ENCODE measurements at regions not wholly inside any gene's neighbourhood (a gene's known extent, or its start where the extent isn't known, plus 50 kb on each side); places are given as distances from the start of the nearest gene placed in this dataset.

DNA sequence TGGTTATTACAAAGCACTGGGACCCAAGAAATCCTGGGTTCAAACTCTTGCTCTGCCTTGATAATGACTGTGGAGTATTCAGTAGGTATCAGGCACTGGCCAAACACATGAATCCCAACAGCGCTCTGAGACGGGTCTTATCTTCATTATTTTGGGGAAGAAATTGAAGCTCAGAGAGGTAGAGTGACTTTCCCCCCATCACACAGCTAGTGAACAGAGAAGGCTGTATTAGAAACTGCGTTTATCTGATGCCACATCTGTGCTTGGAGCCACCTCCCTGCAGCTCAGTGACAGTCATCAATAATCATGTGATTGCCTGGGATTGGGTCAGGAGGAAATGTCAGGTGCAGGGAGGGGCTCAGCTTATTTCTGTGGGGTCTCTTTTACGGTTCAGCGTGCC lies 225.4 kb upstream of the LHX5 start:
- no peak for DNase-seq (ENCODE audit: low read depth)
- H3K4me3 ChIP-seq (ENCODE audit: low read depth, low read length) = no peak overlapping the region

DNA sequence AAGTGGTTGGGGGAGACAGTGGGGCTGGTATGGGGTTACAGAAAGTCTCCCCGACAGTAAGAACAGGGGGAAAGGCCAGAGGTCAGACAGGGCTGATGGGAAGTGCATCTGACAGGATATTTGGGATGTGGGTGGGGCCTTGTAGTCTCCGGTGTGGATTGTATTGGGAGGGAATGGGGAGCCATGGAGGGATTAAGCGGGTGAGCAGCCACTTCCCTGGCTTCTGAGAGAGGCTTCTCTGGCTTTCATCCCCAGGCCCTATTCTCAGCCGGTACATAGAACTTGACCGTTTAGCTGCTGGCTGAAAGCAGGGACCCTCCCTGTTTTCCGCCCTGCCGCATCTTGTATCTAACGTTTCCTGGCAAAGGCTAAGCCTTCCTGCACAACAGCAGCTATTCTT lies 222.0 kb upstream of the LHX5 start:
- DNase-seq (ENCODE audit: low read depth) = no peak
- H3K4me3 ChIP-seq (ENCODE audit: low read depth, low read length) = no peak overlapping the region

DNA sequence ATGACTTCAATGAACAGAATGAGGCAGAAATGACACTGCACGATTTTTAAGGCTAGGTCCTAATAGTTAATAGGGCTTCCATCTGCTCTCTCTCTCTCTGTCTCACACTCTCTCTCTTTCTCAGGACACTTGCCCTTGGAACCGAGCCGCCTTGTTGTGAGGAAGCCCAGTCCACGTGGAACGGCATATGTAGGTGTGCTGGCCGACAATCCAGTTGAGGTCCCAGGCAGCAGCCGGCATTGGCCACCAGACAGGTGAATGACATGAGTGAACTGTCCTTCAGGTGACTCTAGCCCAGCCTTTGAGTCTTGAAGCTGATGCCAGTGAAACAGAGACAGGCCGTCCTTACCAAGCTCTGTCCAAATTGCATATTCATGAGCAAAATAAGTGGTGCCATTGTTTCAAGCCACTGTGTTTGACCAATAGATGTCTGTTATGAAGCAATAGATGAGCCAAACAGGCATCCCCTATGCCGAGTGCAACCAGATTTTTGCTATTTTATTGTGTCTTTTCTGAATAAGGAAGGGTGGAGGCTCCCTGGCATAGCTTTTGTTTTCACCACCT lies 217.5 kb upstream of the LHX5 start:
- H3K4me3 ChIP-seq (ENCODE audit: low read depth, low read length) = no peak overlapping the region
- no peak for DNase-seq (ENCODE audit: low read depth)

DNA sequence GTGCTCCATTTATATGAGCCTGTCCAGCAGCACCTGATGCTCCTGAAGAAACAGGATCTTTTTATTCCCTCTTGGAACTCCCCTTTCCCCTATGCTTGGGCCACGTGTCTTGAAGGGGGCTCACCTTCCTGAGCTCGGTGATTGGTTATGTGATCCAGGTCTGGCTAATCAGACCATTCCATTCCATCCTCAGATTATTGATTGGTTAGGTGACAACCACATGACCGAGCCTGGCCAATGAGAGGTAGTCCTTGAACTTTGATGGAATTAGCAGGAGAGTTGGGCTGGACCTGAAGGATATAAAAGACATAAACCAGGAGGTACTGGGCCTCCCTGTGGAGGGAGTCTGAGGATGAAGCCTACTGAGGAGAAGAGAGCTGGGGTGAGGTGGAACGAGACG lies 216.6 kb upstream of the LHX5 start:
- H3K4me3 ChIP-seq (ENCODE audit: low read depth, low read length) = no peak overlapping the region
- DNase-seq (ENCODE audit: low read depth) = no peak

DNA sequence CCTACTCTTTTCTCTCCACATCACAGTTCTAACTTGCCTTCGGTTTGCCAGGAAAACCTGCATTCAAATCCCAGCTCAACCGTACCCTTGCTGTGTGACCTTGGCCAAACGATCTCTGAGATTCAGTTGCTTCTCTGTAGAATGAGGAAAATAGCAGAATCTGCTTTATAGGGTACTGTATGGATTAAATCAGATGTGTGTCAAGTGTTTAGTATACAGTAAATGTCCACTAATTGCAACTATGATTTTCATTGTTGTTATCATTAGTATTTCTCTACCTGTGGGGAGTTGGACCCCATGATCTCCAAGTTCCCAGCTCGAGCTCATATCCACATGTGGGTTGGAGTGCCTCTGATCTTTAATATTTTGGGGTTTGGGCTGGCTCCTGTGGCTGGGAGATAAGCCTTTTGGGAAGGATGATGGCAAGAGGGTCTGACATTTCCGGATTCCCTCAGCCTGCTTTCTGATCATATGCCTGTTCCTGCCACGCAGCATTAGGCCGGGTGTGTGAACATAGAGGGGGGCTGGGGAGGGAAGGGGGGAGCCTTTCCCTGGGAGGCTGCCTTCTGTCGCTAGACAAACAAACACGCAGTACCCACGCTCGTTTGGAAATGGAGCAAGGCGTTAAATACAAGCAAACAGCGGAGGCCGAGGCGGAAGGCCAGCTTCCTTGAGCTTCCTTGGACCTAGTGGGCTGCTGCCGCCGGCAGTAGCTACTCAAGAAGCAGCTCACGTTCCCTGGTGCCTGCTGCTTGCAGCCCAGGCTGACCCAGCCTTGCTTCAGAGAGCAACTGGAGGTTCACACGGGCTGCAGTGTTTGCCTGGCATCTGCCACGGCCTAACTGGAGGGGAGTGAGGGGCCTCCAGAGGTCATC lies 213.5 kb upstream of the LHX5 start:
- H3K4me3 ChIP-seq (ENCODE audit: low read depth, low read length) = no peak overlapping the region
- DNase-seq (ENCODE audit: low read depth) = no peak

DNA sequence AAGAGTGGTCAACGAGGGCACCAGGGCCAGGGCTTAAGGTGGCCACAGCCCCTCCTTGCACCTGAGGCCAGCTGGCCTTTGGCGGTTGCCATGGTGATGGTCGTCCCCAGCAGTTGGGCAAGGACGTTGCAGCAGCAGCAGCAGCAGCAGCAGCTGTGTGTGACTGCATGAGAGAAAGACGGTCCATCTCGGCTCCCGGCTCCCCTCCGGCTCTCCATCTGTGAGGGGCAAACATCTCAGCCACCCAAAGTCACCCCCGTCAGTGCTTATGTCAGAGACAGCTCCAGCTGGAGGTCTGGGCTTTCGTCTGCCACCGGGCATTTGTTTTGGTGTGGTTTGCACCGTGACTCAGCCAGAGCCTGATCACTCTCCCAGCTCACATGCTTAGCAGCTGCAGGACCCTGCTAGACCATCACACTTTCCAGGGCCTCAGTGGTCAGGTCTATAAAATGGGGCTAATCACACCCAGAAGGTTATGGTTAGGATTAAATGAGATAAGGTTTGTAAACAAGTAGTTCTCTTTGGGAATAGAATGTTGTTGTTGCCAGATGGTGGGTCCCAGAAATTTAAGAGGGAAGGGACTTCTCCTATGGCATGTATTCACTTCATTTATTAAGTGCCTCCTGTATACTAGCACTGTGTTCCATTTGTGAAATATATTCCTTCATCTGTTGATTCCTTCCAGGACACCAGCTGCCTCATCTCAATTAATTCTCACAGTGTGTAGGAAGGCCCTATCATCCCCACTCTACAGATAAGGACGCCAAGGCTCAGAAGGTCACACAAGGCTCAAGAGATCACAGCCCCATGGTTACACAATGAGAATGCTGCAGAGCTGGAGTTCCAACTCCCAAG lies 212.6 kb upstream of the LHX5 start:
- H3K4me3 ChIP-seq (ENCODE audit: low read depth, low read length) = no peak overlapping the region
- no peak for DNase-seq (ENCODE audit: low read depth)

DNA sequence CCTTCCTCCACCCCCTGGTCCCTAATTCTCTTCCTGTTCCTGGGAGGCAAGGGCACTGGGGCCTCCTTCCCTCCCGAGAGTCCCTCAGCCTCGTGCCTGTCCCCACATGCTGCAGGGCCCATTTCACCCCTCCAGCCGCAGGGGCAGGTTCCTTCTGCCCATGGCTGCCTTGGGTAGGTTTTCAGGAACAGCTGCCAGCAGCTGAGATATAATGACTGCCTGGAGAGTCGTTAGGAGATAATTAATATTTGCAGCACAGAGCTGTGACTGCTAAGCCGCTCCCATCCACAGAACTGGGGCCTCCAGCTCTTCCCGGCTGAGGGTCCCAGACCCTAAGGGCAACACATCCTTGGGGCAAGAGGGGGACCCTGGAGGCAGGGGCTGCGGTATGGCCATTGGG lies 211.9 kb upstream of the LHX5 start:
- DNase-seq (ENCODE audit: low read depth) = no peak
- H3K4me3 ChIP-seq (ENCODE audit: low read depth, low read length) = no peak overlapping the region

DNA sequence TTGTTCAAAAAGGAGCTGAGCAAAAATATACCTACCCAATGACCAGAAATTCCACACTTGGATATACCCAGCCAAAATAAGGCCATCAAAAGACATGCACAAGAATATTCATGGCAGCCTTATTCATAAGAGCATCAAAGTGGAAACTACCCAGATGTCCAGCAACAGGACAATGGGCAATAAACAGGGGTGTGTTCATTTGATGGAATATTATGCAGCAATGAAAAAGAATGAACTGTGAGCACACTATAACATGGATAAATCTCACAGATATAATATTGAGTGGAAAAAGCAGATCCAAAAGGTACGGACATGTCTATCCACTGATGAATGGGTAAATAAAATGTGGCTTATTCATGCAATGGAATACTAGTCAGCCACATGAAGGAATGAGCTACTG lies 209.2 kb upstream of the LHX5 start:
- no peak for DNase-seq (ENCODE audit: low read depth)
- no peak overlapping the region for H3K4me3 ChIP-seq (ENCODE audit: low read depth, low read length)

DNA sequence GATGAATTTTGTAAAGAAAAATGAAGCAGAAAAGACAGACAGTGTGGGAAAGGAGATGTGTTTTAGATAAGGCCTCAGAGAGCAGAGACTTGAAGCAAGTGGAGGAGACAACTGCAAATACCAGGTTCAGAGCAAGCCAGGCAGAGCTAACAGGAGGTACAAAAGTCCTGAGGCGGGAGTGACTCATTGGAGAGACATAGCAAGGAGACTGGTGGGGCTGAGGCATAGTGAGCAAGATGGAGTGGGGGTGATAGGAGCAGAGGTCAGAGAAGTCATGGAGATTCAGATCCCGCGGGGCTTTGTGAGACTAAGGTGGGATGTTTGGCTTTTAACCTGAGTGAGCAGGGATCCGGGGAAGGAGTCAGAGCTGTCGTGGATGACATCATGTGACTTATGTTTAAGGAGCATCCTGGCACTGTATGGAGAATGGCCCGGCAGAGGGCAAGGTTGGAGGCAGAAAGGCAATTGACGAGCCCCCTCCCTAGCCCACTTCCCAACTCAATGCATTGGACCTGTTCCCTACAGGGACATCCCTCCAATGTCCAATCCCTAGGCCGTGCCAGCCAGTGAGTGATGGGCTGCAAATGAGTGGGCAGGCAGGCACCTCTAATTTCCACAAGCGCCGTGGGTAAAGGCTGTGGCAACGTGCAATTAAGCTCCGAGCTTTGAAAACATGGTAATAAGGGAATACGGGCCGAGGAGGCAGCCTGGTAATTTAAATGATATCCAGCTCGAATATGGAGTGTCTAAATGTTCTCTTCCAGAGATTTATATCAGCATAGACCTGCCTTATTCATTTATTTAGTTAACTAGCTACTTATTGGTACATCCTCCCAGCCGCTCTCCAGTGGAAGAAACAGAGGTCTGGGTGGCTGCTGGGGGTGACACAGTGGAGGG lies 206.8 kb upstream of the LHX5 start:
- no peak overlapping the region for H3K4me3 ChIP-seq (ENCODE audit: low read depth, low read length)
- DNase-seq (ENCODE audit: low read depth) = no peak

DNA sequence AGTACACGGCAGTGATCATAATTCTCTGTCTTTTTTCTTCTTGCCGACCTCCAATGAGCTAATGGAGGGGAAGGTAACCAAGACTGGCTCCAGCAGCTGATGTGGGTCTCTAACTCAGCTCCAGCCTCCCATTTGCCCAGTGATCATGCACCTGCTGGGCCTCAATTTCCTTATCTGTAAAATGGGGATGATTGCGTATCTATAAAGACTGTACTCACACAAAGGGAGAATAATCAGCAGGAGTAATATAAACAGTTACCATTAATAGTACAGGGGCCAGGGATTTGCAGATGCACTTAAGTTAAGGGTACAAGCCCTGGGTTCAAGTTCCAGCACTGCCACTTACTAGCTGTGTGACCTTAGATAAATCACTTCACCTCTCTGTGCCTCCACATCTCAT lies 204.9 kb upstream of the LHX5 start:
- DNase-seq (ENCODE audit: low read depth) = no peak
- H3K4me3 ChIP-seq (ENCODE audit: low read depth, low read length) = no peak overlapping the region

DNA sequence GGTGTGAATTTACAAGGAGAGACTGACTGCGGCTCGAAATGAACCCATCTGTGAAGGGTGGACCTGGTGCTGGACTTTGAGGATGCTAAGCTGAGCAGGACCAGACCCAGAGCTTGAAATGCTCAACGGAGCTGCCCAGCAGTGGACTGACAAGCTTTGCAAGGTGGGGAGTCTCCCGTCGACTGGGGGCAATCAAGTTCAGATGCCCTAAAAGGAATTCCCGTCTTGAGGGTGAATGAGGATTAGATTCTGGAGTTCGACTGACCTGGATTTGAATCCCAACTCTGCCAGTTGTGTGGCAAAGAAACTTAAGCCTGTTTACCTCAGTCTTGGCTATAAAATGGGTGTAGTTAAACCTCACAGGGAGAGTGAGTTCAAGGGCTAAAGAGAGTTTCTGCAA lies 204.4 kb upstream of the LHX5 start:
- DNase-seq (ENCODE audit: low read depth) = no peak
- no peak overlapping the region for H3K4me3 ChIP-seq (ENCODE audit: low read depth, low read length)

DNA sequence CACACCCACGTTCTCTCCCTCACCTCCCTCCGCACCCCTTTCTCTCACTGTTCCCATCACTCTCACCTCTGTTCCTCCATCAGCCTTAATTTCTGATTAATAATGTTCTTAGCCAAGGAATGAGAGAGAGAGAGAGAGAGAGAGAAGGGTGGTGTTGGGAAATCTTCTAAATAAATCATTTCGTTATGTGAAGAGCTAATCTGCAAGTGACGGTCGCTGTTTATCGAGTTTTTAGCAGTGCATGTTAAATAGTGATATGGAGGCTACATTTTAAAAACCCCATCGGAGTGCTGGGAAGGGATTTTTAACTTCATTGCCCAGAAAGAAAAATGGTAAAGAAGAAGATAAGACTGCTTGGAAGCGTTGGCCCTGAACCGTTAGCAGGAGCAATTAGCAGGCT lies 203.3 kb upstream of the LHX5 start:
- DNase-seq (ENCODE audit: low read depth) = no peak
- H3K4me3 ChIP-seq (ENCODE audit: low read depth, low read length) = no peak overlapping the region

DNA sequence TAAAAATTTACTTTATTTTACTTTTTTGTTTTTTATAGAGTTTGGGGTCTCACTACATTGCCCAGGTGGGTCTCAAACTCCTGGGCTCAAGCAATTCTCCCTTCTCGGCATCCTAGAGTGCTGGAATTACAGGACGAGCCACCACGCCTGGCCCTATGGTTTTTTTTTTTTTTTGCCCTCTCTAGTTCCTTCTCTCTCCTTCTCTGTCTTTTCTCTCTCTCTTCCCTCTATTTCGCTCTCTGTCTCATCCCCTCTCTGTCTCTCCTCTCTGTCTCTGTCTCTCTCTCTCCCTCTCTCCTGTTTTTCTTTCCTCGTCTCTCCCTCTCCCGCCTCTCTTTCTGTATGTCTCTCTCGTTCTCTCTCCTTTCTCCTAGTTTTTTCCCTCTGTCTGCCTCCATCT lies 202.6 kb upstream of the LHX5 start:
- no peak overlapping the region for H3K4me3 ChIP-seq (ENCODE audit: low read depth, low read length)
- no peak for DNase-seq (ENCODE audit: low read depth)

DNA sequence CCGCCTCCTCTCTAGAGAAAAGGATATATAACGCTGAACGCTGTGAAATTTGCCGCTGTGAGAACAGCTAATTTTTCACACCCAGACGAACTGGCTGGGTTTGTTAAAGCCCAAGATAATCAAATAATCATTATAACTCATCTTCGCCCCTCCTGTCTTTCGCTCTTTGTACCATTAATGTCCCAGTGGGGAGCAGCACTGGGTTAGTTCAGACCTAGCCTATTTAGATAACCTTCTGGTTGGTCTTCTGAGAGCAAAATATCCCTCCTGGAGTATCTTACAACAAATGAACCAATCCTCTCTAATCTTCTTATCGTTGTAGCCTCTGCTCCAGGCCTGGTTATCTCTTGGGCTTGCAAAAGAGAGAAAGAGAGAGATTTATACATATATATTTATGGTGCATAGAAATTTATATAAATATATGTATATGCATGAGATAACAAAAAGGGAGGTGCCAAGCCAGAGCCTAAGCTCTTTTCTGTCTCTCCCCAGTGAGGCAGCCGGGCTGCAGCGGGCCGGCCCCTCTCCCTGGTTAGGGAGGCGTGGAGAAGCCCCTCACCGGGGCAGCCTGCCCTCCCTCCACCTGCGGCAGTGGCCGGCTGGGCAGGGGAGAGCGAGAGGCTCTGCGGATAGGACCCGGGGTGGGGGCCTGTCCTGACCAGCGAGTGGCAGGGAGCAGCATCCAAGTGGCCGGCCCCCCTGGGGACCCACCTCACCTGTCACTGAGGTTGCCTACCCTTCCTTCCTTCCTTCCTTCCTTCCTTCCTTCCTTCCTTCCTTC lies 202.0 kb upstream of the LHX5 start:
- H3K4me3 ChIP-seq (ENCODE audit: low read depth, low read length) = no peak overlapping the region
- DNase-seq (ENCODE audit: low read depth) = no peak

DNA sequence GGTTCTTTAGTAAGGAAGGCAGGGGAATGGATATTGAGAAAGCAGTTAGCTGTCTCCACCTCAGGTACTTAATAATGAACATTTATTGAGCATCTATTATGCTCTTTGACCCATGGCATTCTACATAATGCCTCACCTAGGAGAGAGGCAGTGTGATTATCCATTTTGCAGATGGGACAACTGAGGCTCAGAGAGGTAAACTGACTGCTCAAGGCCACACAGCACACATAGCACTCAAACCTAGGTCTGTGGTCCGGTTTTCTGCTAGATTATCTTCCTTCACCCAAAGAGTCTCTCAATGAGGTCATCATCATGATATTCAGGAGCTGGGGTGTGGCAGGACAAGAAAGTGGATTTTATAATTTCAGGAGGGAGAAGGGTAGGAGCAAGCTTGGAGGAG lies 199.1 kb upstream of the LHX5 start:
- H3K4me3 ChIP-seq (ENCODE audit: low read depth, low read length) = no peak overlapping the region
- DNase-seq (ENCODE audit: low read depth) = no peak

DNA sequence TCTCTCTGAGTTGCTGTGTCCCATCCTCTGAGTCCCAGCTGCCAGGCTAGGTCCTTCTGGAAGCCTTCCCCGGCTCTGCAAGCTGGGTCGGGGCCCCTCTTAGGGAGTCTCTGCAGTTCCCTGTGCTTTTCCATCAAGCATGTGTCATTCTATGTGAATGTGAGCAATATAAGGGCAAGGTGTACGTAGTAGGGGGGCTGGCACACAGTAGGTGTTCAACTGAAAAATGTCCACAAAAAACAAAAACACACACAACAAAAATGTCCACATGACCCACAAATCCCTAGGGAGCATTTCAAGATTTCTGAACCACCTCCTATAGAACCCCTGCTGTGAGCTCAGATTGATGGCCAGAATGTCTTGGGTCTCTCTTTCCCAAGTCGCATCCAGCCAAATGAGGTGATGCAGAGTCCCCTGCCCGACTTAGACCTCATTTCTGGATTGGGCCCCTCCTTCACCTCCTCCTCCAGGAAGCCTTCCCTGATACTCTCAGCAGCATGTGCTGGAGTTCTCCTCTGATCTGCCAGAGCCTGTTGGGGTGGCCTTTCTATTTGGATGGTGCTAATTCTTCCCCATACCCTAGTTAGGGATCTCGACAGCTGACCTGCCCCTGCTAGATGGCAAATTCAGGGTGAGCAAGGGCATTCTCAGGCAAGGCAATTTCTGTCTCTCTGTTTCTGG lies 196.1 kb upstream of the LHX5 start:
- DNase-seq (ENCODE audit: low read depth) = no peak
- H3K4me3 ChIP-seq (ENCODE audit: low read depth, low read length) = no peak overlapping the region

DNA sequence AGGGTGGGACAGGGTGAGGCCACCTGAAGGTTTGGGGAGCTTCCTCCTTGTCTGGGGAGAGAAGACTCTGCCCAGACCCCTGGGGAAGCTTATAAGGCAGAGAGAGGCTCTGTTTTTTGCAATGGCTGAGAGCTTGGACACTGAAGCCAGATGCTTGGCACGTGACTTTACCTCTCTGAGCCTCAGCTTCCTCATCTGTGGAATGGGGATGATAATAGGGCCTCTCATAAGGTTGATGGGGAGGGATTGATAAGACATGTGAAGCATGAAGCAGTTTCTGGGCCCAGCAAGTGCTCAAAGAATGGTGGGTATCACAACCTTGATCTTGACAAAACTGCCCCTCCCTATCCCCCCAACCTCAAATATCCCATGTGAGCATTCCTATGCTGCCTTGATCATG lies 195.4 kb upstream of the LHX5 start:
- no peak overlapping the region for H3K4me3 ChIP-seq (ENCODE audit: low read depth, low read length)
- no peak for DNase-seq (ENCODE audit: low read depth)

DNA sequence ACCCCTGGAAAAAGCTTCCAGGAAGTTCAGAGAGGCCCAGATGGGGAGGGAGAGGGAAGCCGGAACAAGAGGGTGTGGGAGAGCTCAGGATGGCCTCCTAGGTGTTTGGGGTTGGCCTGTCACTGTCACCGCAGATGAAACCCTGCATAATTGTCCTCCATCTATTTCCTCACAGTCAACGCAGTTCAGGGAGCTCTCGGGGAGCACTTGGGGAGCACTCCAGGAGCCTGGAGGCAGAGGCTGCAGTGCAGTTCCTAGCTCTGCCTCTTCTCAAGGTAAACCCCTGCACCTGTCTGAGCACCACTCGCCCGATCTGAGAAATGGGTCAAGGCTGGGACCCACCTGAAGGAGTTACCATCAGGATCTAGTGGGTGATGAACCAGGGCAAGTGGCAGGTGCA lies 194.6 kb upstream of the LHX5 start:
- DNase-seq (ENCODE audit: low read depth) = no peak
- no peak overlapping the region for H3K4me3 ChIP-seq (ENCODE audit: low read depth, low read length)

Data from skeletal muscle cell (primary cell).